Activated CD4-positive, alpha-beta T cell treated with anti-CD3 and anti-CD28 coated beads, Interleukin-2, Interleukin-4, amounts not matched to agents 100 ng/mL and 50 ng/mL, durations not matched to agents 16 hours and 8 hours (primary cell): ENCODE measurements at regions not wholly inside any gene's neighbourhood (a gene's known extent, or its start where the extent isn't known, plus 50 kb on each side); places are given as distances from the start of the nearest gene placed in this dataset.
"Not testable (repeated sequence)": the region's sequence is repeated elsewhere in the genome, so short reads cannot be mapped to it uniquely, and the experiment has no call there.

Experiments used
- DNase-seq: peaks from one replicate; pipeline ENCODE4 v3.0.0-alpha.2; 2020; ENCODE audit warnings: low spot score

DNA sequence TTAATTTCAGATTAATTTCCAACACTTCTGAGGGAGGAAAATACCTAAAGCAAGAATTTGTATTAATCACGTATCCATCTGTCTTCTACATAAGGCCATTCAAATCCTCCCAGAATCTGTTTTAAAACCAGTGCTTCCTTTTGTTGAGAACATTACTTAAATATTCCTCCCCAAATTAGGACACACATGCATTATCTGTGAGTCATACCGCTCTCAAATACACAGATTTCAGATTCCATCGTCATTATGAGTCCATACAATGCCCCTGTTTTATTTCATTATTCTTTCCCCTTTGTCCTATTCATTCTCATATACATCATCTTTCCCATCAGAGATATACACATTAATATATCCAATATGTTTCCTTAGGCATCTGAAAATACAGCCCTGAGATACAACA is 57.3 kb upstream of the PRSS12 start:
- DNase-seq: no peak

DNA sequence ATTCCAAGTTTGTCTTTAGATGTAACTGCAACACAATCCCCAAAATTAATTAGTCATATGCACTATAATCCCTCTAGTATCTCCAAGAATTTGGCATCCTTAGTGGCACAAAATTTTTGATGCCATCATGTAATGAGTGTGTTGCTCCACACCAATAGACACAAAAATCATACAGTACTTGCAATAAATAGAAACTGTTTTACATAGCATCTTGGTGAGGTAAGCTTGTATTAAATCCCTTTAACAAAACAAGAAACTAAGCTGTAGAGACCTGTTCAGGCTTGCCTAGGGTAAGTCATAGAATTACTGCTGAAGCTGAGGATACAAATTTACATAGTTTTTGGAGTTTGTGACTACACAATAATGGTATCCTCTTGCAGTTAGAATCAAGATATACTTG is 64.5 kb upstream of the PRSS12 start:
- DNase-seq: no peak

DNA sequence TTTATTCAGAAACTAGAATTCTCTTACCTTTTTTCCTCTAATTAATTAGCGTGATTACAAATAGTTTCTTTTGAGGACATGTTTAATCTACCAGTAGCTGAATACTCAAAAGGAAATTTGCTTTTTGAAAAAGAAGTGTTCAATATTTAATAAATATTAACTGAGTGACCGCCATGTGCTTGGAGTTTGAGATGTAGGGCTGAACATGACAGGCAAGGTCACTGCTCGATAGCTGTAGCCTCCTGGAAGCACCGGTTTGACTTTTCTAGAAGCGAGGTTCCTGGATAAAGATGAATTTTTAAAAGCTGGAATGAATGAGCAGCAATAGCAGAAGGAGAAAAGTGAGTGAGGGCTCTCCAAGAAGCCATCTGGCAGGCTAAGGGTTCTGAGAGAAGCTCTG is 65.0 kb upstream of the PRSS12 start:
- DNase-seq: not testable (repeated sequence)

DNA sequence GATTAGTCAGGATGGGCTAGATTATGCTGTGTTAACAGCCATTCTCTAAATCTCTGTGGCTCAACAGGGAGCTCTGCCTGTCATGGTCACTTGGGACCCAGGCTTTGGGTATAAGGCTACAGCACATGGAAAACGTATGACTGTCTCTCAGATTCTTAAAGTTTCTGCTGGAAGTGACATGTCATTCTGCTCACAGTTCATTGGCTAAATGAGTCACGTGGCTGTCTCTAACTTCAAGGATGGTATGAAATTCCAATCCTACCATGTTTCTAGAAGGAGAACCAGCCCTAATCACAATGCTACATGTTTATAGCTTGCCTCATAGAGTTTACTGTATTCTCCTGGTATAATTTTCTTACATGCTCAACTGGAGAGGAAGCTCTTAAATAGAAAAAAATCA is 65.6 kb upstream of the PRSS12 start:
- DNase-seq: not testable (repeated sequence)

DNA sequence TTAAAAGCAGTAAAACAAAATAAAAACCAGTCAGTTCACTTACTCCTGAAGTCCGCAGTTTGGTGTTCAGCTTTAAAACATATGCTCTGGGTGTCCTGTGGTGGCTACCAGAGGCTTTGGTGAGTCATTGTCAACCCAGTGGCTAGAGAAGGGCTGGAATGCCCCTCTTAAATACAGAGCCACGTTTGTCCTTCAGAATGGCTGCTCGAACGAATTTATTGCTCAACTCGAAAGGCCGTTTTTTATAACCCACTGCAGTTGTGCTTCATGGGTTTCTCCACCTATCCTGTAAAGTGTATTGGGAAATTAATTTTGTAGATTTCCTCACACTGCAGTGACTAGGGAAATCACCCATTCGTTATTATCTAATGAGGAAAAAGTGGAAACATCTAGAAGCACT is 66.8 kb upstream of the PRSS12 start:
- DNase-seq: not testable (repeated sequence)

DNA sequence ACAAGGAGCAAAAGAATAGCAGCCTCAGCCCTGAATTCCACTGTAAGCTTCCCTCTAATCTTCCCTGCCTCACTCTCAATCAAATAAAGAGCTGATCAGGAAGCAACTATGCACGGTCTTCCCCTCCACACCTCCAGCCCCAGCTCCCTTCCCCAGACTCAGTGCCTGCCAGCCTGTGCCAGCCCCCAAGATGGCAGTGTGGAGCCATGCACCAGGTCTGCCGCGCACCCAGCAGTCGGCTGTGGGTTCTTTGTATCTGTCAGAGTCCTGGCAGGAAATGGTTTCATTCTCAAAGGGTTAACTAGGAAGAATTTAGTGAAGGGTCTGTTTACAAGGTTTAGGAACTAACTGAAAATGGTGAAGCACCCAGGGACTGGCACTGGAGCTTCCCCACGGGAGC is 71.3 kb upstream of the PRSS12 start:
- peak; percentile 66 for DNase-seq

DNA sequence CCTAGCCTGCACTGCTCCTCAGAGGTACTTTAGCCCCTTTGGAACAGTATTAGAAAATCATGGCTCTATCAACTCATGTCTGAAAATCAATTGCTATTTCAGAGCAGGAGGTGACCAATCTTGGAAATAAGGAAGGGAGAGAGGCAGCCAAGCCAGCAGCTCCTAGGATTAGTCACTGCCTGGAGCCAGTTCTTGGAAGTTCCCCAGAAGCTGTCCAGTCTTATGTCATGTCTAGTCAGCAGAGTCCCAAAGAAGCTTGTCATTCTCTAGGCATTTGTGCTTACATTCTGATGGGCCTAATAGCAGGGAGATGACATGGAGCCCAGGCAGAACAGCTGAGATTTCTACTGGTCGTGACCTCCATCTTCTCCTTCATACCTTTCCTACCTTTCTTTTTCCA is 76.1 kb upstream of the PRSS12 start:
- DNase-seq: not testable (repeated sequence)

DNA sequence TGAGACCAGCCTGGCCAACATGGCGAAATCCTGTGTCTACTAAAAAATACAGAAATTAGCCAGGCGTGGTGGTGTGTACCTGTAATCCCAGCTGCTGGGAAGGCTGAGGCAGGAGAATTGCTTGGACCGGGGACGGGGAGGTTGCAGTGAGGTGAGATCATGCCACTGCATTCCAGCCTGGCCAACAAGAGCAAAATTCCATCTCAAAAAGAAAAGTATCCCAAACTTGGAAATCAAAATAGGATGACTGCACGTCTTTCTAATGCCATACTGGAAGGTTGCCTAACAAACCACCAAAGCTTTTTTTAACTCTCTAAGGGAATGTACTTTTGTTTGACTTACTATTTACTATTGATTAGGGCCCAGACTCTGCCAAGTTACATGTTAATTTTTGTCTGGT is 79.6 kb upstream of the PRSS12 start:
- not testable (repeated sequence) for DNase-seq

DNA sequence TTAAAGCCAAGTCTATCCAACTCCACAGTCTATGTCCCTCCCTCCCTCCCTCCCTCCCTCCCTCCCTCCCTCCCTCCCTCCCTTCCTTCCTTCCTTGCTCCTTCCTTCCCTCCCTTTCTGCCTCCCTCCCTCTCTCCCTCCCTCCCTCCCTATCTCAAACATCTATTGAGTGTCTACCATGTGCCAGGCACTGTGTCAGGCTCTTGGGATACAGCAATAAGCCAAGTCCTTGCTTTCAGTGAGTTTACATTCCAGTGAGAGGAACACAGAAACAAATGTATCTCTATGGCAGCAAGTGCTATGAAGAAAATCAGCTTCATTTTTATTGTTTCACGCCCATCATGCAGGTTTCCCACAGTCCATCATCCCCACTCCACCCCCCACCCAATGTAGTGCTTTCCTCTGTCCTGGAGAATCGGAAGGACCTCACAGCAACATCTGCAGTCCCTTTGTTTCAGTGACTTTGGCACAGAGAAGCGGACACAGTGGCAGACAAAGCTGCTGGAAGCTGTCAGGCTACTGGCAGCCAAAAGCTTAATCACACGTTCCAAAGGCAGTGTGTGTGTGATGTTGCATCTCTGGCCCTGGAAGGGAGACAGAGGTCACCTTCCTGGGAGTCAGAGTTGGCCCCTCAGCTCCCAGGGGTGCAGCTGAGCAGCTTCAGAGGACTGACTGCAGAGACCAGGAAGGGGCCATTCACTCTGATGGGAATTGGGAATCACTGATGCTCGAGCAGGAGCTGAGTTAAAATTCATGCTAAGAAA is 81.0 kb upstream of the PRSS12 start:
- not testable (repeated sequence) for DNase-seq

DNA sequence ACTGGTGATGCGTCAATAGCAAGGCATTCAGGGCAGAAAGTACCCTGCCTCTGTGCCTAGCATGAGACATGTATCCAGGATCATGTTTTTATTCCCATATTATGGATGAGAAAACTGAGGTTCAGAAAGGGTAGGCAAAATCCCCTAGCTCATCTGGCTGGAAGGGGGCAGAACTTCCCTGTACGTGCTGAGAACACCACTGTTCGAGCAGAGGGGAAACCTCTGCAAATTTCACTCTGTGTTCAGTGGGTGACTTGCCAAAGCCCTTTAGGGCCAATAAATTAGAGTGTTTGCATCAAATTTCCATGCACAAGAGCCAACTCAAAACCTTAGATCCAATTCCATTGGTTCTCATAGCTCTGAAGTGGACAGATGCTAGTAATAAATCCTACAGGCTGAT is 82.6 kb upstream of the PRSS12 start:
- not testable (repeated sequence) for DNase-seq

DNA sequence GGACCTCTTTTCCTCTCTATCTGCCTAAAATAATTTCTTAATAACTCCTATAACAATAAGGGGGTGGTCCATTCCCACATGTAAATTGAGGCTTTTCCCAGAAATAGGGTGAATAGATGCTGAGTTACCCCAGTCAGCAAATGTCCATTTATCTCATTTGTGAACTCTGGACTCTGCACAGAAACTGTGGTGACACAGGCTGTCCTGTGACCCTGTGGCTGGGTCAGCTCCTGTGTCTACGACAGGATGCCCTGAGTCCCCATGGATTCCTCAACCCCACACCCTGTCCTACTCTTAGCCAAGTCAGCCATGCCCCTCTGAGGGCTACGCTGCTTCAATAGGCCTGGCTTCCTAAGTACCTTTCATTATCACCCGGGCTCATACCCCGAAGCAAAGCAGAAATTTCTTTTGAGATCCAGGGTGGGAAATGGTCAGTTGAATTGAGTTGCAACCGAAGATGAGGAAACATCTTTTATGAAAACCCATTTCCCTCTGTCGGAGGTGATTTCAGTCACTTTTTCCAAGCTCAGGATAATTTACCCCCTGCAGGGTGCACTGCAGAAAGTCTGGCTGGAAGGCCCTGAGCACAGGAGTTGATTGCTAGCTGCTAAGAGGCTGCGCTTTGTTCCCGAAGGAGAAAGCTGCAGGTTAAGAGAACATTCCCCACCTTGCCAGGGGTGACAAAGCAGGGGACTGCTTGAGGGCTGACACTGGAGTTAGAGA is 89.5 kb upstream of the PRSS12 start:
- DNase-seq: not testable (repeated sequence)

DNA sequence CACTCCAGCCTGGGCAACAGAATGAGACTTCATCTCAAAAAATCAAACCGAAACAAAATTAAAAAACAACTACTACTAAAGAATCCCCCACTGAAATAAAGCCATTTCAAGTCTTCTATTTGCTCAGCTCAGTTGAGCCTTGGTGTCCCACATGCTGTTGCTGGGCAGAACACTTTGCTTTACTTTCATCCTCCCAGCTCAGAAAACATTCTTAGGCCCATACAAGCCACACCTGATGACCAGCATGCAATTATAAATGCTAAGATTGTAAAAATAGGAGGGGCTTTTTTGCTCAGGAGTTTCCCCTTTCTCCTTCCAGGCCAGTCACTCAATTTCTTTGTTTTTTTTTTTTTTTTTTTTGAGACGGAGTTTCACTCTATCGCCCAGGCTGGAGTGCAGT is 94.6 kb upstream of the PRSS12 start:
- DNase-seq: not testable (repeated sequence)

DNA sequence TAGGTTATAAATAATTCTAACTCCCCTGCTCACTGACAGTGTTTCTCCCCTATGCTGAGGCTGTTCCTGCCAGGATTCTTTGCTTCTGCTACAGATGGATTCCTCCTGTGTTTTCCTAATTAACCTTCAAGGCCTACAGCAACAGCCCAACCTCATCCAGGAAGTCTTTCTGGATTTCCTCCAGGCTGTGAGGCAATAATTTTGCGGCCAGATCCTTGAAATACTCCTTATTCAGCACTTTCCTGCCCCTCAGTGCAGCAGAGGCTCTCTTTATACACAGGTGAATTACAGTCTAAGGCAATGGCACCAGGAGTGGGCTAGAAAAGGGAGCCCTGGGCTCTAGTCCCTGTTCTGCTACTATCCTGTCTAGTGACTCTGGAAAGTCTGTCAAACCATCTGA is 102.1 kb upstream of the PRSS12 start:
- DNase-seq: not testable (repeated sequence)

DNA sequence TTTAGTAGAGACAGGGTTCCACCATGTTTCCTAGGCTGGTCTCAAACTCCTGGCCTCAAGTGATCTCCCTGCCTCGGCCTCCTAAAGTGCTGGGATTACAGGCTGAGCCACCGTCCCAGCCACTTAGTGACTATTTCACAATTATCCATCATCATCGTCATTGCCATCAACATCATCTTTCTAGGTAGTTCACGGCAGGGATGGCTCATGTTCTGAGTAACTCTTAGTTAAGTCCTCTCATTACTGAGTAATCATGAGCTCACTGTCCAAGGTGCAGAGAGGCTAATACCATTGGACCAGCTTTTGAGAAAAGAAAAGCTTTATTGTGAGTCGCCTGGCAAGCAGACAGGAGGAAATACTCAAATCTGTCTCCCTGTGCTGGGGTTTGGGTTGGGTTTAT is 108.6 kb upstream of the PRSS12 start:
- not testable (repeated sequence) for DNase-seq

DNA sequence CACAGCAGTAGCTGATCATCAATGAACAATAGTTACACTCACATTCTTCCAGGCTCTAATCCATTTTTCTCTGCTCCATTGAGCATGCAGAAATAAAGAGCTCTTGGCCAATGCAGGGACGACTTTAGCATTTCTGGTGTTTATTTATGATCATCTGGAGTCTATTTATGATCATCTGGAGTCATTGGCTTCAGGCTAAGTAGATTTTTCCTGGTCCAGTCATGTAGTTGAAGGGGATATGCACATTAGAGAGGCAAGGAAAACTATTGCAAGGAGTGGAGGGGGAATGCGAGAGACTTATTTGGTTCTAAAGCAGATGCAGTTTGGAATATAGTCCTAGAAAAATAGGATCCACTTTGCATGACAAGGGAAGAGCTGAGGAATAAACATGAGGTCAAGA is 113.0 kb upstream of the PRSS12 start:
- not testable (repeated sequence) for DNase-seq

DNA sequence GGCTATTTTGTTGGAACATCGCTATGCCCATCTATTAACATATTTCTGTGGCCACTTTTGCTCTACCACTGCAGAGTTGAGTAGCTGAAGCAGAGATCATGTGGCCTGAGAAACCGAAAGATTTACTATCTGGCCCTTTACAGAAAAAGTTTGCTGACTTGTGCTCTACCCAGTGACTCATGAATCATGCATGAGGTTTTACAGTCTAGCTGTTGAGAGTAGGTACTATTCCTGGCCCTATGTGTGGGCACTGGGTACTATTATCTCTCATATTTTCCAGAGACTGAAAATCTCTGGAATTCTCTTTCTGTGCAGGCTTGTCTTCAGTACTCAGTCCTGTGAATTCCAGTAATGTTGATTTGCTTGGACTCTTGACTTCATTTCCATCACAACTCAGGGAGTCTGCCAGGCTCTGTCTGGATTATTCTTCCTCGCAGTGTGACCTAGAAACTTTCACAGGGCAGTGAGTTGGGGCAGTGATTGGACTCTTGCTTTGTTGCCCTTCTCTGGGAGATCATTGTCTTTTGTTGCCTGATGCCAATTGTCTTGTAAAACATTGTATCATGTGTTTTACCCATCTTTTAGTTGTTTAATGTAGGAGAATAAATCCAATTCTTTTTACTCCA is 121.3 kb upstream of the PRSS12 start:
- not testable (repeated sequence) for DNase-seq

DNA sequence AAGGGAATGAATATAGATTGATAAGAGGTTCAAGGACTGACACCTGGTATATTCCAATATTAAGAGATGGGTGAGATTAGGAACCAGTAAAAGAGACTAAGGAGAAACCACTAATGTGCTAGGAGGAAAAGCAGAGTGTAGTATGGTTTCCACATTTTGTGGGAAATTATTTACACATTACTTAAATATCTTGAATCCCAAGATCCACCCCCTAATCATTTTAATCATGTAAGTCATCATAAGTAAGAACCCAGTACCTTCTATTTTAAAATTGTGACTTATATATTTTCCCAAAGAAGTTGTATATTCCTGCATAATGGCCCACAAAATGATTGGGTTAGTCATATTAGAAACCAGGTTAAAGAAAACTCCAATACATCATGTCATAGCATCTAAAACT is 122.0 kb upstream of the PRSS12 start:
- not testable (repeated sequence) for DNase-seq

DNA sequence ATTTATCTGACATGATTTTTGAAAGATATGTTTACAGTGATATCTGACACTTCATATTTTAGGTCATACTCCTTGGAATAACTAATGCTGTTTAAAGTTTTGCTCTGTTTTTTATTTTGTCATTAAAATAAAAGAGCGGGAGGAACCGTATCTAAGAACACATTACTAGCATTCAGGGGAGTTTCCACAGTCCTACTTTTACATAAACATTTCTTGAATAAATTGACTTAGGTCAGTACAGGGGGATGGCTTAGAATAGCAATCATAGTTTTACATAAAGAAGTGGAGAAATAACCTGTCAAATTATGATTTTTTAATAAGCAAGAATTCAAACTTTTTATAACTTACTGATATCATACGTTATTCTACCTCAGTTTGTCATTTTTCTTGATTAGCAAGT is 123.1 kb upstream of the PRSS12 start:
- DNase-seq: not testable (repeated sequence)

DNA sequence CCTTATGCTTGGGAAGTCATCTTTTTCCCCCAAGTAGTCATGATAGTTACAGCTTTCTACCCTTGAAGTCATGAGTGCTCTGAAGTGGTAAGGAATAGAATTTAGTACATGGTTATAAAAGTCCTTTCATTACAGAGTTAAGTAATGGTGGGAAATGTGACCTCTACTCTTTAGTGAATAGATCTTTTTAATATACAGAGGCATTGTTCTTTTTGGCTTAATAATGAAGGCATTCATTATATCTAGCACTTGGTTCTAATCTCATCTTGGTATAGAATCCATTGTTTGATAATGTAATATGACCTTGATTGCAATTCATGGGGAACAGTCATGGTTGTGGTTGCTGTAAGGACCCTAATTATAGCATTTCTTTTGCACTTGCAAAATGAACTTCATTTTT is 125.0 kb upstream of the PRSS12 start:
- DNase-seq: not testable (repeated sequence)

DNA sequence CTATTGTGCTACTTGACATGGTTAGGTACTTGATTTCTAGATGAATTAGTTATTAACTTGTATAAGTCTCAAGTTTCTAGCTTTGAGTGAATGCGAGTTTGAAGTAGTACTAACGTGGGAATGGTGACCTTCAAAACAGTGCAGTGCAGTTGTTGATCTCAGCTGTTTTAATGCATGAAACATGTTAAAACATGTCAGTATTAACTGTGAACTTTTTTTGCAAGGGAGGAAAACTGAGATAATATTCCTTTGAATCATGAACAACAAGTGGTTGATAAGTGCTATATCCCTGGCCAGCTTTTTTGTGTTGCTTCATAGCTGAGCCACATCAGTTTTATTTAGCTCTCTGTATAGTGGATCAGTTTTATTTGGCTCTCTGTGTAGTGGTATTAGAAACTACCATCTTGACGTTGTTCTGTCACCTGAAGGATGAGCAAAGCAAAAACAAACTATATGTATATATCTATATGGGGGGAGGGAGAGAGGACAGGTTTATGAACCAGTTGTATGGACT is 133.1 kb upstream of the PRSS12 start:
- not testable (repeated sequence) for DNase-seq

DNA sequence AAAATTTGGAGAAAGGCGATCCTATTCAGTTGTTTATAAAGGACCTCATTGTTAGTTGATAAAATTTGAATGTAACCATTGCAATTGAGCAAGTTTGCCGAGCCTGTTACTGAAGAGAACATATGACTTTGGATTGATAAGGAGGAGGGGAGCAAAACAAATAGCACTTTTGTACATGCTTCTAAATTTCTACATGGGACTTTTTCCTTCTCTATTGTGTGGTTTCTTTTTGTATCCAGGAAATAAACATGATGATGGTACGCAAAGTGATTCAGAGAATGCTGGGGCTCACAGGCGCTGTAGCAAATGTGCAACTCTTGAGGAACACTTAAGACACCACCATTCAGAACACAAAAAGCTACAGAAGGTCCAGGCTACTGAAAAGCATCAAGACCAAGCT is 140.2 kb upstream of the PRSS12 start:
- DNase-seq: not testable (repeated sequence)

DNA sequence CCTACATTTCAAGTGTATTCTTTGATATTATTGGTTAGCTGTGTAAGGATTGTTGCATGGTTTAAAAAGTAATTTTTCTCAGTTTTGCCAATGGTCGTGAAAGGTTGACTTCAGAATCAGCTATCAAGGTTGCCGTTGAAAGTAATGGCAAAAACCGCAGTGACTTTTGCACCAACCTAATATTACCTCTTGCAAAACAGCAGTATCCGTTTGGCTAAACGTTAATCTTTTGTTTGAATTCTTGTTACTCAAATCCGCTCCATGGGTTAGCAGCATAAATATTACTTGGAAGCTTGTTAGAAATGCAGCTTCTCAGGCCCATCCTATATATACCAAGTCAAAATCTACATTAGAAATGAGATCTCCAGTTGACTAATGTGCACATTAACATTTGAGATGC is 141.6 kb upstream of the PRSS12 start:
- not testable (repeated sequence) for DNase-seq

DNA sequence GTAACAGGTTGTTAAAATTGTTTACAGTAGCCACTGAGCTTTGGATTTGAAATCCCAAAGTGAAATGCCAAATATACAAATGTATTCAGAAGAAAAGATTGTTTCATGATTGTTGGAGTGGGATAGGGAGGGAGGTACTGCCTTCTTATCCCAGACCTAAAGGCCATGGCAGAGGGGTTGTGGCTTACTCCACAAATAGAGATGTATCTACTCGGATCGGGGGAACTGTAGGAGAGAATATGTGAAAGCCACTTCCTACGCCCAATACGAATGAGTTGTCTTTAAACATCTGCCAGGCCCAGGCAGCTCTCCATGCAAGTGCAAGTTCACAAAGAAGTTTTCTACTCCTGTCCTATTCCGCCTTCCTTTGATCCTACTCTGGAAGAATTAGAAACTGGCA is 150.2 kb upstream of the PRSS12 start:
- not testable (repeated sequence) for DNase-seq
